ENCODE measurements at regions not wholly inside any gene's neighbourhood (a gene's known extent, or its start where the extent isn't known, plus 50 kb on each side); places are given as distances from the start of the nearest gene placed in this dataset.
"Not testable (repeated sequence)": the region's sequence is repeated elsewhere in the genome, so short reads cannot be mapped to it uniquely, and the experiment has no call there.

DNA sequence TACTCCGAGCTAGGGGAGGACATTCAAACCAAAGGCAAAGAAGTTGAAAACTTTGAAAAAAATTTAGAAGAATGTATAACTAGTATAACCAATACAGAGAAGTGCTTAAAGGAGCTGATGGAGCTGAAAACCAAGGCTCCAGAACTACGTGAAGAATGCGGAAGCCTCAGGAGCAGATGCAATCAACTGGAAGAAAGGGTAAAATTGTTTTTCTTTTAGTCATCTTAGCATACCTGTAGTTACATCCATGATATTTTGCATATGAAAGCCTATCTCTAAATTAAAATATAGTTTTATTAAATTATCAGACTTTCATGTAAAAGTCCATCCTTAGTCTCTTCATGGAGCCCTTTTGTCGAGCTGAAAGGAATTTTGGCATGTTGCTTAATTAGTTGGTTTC is 90.7 kb downstream of the ZNF716 start:
- H3K9ac ChIP-seq (ENCODE audit: insufficient read depth, low read depth, low read length); H3K4me2 ChIP-seq (ENCODE audit: low read depth, low read length); CTCF ChIA-PET (ENCODE audit: low intra/inter-chr PET ratio, low total read pairs); DNase-seq (ENCODE audit: low spot score); H3K4me1 ChIP-seq (ENCODE audit: insufficient read depth, low read length); in situ Hi-C loops (cut with HindIII; ENCODE audit: extremely low pct_ligation_motif_present, low pct_unique_long_range_greater_than_20kb); H3K27ac ChIP-seq (ENCODE audit: extremely low read length, insufficient read depth, low read length); intact Hi-C loops (cut with micrococcal nuclease; ENCODE audit: unreplicated experiment); H3K4me3 ChIP-seq (replicated peaks in 1 of 3; ENCODE audit: insufficient read depth in 1 of 3, low read depth in 2 of 3, low read length in 3 of 3); H3K36me3 ChIP-seq (replicated peaks in 1 of 2; ENCODE audit: control insufficient read depth in 1 of 2, insufficient read depth in 2 of 2, low read length in 2 of 2); H4K20me1 ChIP-seq (ENCODE audit: insufficient read depth, low read length); H3K79me2 ChIP-seq (ENCODE audit: insufficient read depth, low read length); POLR2A ChIA-PET; H2AFZ ChIP-seq (ENCODE audit: low read length); BruUV-seq (replicated peaks); ATAC-seq; FAIRE-seq; H3K27me3 ChIP-seq (ENCODE audit: control insufficient read depth in 1 of 2, insufficient read depth in 2 of 2, low read length in 2 of 2): not testable (repeated sequence)
- peaks cover 60% of the 10 kb centered on the region for H3K9me3 ChIP-seq (ENCODE audit: low read length)
- WGBS (ENCODE audit: low lambda C conversion rate), result 47% methylated on average over 4 of the region's 4 CpGs

DNA sequence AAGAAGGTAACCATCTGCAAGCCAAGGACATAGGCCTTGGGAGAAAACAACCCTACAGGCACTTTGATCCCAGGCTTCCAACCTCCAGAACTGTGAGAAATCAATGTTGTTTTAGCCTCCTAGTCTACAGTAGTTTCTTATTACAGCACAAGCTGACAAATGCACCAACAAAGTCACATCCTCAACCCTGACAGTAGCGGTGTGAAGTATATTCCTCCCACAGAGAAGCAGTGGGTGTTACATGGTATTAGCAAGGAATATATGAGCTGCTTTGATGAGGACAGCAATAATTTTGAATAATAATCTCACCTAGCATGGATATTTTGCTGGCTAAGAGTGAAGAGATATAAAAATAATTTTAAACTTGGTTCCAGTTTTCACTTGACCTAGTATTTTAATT is 92.4 kb downstream of the ZNF716 start:
- in situ Hi-C loops (cut with HindIII; ENCODE audit: extremely low pct_ligation_motif_present, low pct_unique_long_range_greater_than_20kb); H3K27ac ChIP-seq (ENCODE audit: extremely low read length, insufficient read depth, low read length); BruUV-seq (replicated peaks); POLR2A ChIA-PET; H3K36me3 ChIP-seq (replicated peaks in 1 of 2; ENCODE audit: control insufficient read depth in 1 of 2, insufficient read depth in 2 of 2, low read length in 2 of 2); H3K4me1 ChIP-seq (ENCODE audit: insufficient read depth, low read length); DNase-seq (ENCODE audit: low spot score); intact Hi-C loops (cut with micrococcal nuclease; ENCODE audit: unreplicated experiment); CTCF ChIA-PET (ENCODE audit: low intra/inter-chr PET ratio, low total read pairs); H3K79me2 ChIP-seq (ENCODE audit: insufficient read depth, low read length); H3K4me3 ChIP-seq (replicated peaks in 1 of 3; ENCODE audit: insufficient read depth in 1 of 3, low read depth in 2 of 3, low read length in 3 of 3); H3K27me3 ChIP-seq (ENCODE audit: control insufficient read depth in 1 of 2, insufficient read depth in 2 of 2, low read length in 2 of 2); H3K9ac ChIP-seq (ENCODE audit: insufficient read depth, low read depth, low read length); ATAC-seq; H2AFZ ChIP-seq (ENCODE audit: low read length); H3K4me2 ChIP-seq (ENCODE audit: low read depth, low read length); H4K20me1 ChIP-seq (ENCODE audit: insufficient read depth, low read length); FAIRE-seq: not testable (repeated sequence)
- WGBS (ENCODE audit: low lambda C conversion rate), result 33% methylated on average over 1 of the region's 1 CpG
- H3K9me3 ChIP-seq (ENCODE audit: low read length), result peaks cover 56% of the 10 kb centered on the region

DNA sequence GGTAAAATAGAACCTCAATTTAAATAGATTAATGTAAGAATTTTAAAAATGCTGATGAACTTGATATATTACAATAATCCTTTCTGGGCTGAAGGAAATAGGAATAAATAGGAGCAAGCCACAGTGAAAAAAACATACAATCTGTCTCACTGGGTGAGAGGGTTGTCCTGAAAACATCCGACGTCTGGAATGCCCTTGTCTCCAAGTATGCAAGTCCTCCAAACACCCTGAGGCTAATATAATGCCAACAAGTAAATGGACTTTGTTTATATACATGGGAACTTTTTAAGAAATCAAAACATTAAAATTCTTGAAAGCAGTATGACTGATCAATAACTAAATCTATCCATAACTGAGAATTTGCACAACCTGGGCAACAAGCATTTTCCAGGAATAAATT is 97.4 kb downstream of the ZNF716 start:
- WGBS (ENCODE audit: low lambda C conversion rate), result 0% methylated on average over 2 of the region's 2 CpGs
- BruUV-seq (replicated peaks), result not testable (repeated sequence)

DNA sequence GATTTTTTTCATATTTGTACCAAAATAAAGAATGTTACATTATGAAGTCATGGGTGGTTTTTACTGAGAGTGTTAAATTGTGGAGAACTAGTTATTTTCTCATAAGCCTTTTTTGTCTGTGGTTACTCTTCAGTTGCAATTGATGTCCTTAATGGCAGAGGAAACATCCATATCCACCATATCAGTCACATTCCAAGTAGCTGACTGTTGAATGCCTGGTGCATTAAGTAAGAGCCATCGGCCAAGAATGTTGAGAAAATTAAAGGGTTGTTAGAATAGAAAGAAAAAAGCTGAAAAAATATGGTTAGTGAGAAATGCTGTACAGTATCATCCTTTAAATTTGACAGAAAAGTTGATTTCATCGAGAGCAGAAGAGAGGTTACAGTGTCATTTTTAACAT is 100.0 kb downstream of the ZNF716 start:
- FAIRE-seq; H3K4me1 ChIP-seq (ENCODE audit: insufficient read depth, low read length); ATAC-seq; CTCF ChIA-PET (ENCODE audit: low intra/inter-chr PET ratio, low total read pairs); H2AFZ ChIP-seq (ENCODE audit: low read length); H4K20me1 ChIP-seq (ENCODE audit: insufficient read depth, low read length); H3K27ac ChIP-seq (ENCODE audit: extremely low read length, insufficient read depth, low read length); BruUV-seq (replicated peaks); H3K79me2 ChIP-seq (ENCODE audit: insufficient read depth, low read length); in situ Hi-C loops (cut with HindIII; ENCODE audit: extremely low pct_ligation_motif_present, low pct_unique_long_range_greater_than_20kb); H3K4me2 ChIP-seq (ENCODE audit: low read depth, low read length); H3K4me3 ChIP-seq (replicated peaks in 1 of 3; ENCODE audit: insufficient read depth in 1 of 3, low read depth in 2 of 3, low read length in 3 of 3); H3K27me3 ChIP-seq (ENCODE audit: control insufficient read depth in 1 of 2, insufficient read depth in 2 of 2, low read length in 2 of 2); POLR2A ChIA-PET; H3K36me3 ChIP-seq (replicated peaks in 1 of 2; ENCODE audit: control insufficient read depth in 1 of 2, insufficient read depth in 2 of 2, low read length in 2 of 2); intact Hi-C loops (cut with micrococcal nuclease; ENCODE audit: unreplicated experiment); DNase-seq (ENCODE audit: low spot score); H3K9ac ChIP-seq (ENCODE audit: insufficient read depth, low read depth, low read length): not testable (repeated sequence)
- WGBS (ENCODE audit: low lambda C conversion rate), result 3% methylated on average over 2 of the region's 2 CpGs
- peaks cover 59% of the 10 kb centered on the region for H3K9me3 ChIP-seq (ENCODE audit: low read length)

More for the DNA sequence above, 97.4 kb downstream of the ZNF716 start:
- H3K4me3 ChIP-seq (replicated peaks in 1 of 3; ENCODE audit: insufficient read depth in 1 of 3, low read depth in 2 of 3, low read length in 3 of 3); H3K4me2 ChIP-seq (ENCODE audit: low read depth, low read length); H2AFZ ChIP-seq (ENCODE audit: low read length); H3K36me3 ChIP-seq (replicated peaks in 1 of 2; ENCODE audit: control insufficient read depth in 1 of 2, insufficient read depth in 2 of 2, low read length in 2 of 2); H4K20me1 ChIP-seq (ENCODE audit: insufficient read depth, low read length); CTCF ChIA-PET (ENCODE audit: low intra/inter-chr PET ratio, low total read pairs); H3K9ac ChIP-seq (ENCODE audit: insufficient read depth, low read depth, low read length); H3K79me2 ChIP-seq (ENCODE audit: insufficient read depth, low read length); H3K27me3 ChIP-seq (ENCODE audit: control insufficient read depth in 1 of 2, insufficient read depth in 2 of 2, low read length in 2 of 2); in situ Hi-C loops (cut with HindIII; ENCODE audit: extremely low pct_ligation_motif_present, low pct_unique_long_range_greater_than_20kb); H3K27ac ChIP-seq (ENCODE audit: extremely low read length, insufficient read depth, low read length); ATAC-seq; POLR2A ChIA-PET; intact Hi-C loops (cut with micrococcal nuclease; ENCODE audit: unreplicated experiment); FAIRE-seq; DNase-seq (ENCODE audit: low spot score); H3K4me1 ChIP-seq (ENCODE audit: insufficient read depth, low read length): not testable (repeated sequence)
- peaks cover 68% of the 10 kb centered on the region for H3K9me3 ChIP-seq (ENCODE audit: low read length)
